ENCODE measurements at regions not wholly inside any gene's neighbourhood (a gene's known extent, or its start where the extent isn't known, plus 50 kb on each side); places are given as distances from the start of the nearest gene placed in this dataset.
"Not testable (repeated sequence)": the region's sequence is repeated elsewhere in the genome, so short reads cannot be mapped to it uniquely, and the experiment has no call there.

DNA sequence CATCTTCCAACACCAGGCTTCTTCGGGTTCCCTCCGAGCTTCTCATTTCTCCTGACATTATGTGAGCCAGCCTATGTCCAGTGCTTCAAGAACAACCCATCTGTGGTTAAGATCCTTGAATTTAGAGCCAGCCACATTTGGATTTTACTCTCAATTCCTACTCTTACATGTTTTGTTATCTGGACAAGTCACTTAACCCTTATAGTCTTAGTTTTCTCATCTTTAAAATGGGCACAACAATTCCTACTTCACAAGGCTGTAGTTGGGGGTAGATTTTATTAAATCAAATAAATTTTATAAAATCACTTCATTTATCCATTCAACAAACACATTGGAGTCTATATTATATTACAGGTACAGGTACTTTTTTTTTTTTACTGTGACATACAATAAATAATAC lies 105.5 kb upstream of the SLC38A2 start:
- FAIRE-seq: no peak
- Histone ChIP-seq H3K9ac (ENCODE audit: low read length in 3 of 3) (no peak overlapping the region), H3K4me1 (ENCODE audit: control insufficient read depth in 2 of 3, insufficient read depth in 2 of 3, low read depth in 1 of 3, low read length in 3 of 3) (peaks cover 0 to 11% (median 3%) of the 10 kb centered on the region in 3 donors), H3K27me3 (ENCODE audit: control insufficient read depth, insufficient read depth, low read length) (no peaks in the 10 kb centered on the region), H3K4me3 (ENCODE audit: low read length in 3 of 3) (no peak overlapping the region), H3K27ac (ENCODE audit: low read depth in 2 of 2, low read length in 2 of 2) (no peak overlapping the region), H3K9me3 (ENCODE audit: control insufficient read depth in 2 of 3, insufficient read depth in 1 of 3, low read length in 3 of 3) (no peaks in the 10 kb centered on the region), H3K36me3 (ENCODE audit: control insufficient read depth in 2 of 3, insufficient read depth in 3 of 3, low read length in 3 of 3) (no peaks in the 10 kb centered on the region)
- intact Hi-C loops (cut with DNase I): no loop called here
- no peak for DNase-seq
- TF ChIP-seq, protein P1, sequence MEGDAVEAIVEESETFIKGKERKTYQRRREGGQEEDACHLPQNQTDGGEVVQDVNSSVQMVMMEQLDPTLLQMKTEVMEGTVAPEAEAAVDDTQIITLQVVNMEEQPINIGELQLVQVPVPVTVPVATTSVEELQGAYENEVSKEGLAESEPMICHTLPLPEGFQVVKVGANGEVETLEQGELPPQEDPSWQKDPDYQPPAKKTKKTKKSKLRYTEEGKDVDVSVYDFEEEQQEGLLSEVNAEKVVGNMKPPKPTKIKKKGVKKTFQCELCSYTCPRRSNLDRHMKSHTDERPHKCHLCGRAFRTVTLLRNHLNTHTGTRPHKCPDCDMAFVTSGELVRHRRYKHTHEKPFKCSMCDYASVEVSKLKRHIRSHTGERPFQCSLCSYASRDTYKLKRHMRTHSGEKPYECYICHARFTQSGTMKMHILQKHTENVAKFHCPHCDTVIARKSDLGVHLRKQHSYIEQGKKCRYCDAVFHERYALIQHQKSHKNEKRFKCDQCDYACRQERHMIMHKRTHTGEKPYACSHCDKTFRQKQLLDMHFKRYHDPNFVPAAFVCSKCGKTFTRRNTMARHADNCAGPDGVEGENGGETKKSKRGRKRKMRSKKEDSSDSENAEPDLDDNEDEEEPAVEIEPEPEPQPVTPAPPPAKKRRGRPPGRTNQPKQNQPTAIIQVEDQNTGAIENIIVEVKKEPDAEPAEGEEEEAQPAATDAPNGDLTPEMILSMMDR (IDR thresholded peaks at IDR 0.05; ENCODE audit: borderline replicate concordance, extremely low read depth, insufficient read depth): no peak

DNA sequence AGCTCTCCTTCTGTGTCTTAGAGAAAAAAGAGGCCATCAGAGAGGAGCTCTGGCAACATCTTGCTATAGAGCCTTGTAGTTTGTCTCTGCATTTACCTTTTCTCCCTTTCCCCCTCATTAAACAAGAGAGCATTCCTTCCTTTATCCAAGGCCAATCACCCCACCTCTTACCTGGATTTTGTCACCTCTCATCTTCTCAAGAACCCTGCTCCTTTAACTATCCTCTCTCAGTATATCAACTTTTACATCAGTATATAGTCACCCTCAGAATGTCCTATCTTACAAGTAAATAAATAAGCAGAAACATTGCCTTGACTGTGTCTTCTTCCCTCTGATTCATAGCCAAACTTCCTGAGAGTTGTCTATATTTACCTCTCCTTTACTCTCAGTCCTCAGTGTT lies 105.0 kb upstream of the SLC38A2 start:
- peaks cover 0 to 16% (median 3%) of the 10 kb centered on the region in 3 donors for H3K4me1 ChIP-seq (ENCODE audit: control insufficient read depth in 2 of 3, insufficient read depth in 2 of 3, low read depth in 1 of 3, low read length in 3 of 3)
- intact Hi-C loops (cut with DNase I): no loop called here
- H3K27me3 ChIP-seq (ENCODE audit: control insufficient read depth, insufficient read depth, low read length): no peaks in the 10 kb centered on the region
- no peaks in the 10 kb centered on the region for H3K36me3 ChIP-seq (ENCODE audit: control insufficient read depth in 2 of 3, insufficient read depth in 3 of 3, low read length in 3 of 3)
- no peak overlapping the region for H3K27ac ChIP-seq (ENCODE audit: low read depth in 2 of 2, low read length in 2 of 2)
- DNase-seq: no peak
- TF ChIP-seq, protein P1 (IDR thresholded peaks at IDR 0.05; ENCODE audit: borderline replicate concordance, extremely low read depth, insufficient read depth): no peak
- FAIRE-seq: no peak
- H3K4me3 ChIP-seq (ENCODE audit: low read length in 3 of 3): no peak overlapping the region
- no peak overlapping the region for H3K9ac ChIP-seq (ENCODE audit: low read length in 3 of 3)
- no peaks in the 10 kb centered on the region for H3K9me3 ChIP-seq (ENCODE audit: control insufficient read depth in 2 of 3, insufficient read depth in 1 of 3, low read length in 3 of 3)

DNA sequence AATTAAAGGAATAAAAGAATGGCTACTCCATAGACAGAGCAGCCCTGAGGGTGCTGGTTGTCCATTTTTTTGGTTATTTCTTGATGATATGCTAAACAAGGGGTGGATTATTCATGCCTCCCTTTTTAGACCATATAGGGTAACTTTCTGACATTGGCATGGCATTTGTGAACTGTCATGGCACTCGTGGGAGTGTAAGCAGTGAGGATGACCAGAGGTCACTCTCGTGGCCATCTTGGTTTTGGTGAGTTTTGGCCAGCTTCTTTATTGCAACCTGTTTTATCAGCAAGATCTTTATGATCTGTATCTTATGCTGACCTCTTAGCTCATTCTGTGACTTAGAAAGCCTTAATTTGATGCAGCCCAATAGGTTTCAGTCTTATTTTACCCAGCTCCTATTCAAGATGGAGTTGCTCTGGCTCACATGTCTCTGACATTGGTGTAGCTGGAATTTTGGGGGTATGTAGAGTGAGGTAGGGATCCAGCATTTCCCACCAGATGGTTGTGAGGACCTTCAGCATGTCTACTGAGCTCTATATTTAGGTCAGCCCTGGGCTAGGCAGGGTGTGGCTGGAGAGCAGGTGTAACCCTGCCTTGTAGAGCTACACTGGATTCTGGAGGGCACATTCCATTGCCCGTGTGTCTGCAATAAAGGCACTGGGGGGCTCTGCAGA lies 103.5 kb upstream of the SLC38A2 start:
- intact Hi-C loops (cut with DNase I): no loop called here
- Histone ChIP-seq H3K27me3 (ENCODE audit: control insufficient read depth, insufficient read depth, low read length) (no peaks in the 10 kb centered on the region), H3K9ac (ENCODE audit: low read length in 3 of 3) (no peak overlapping the region), H3K36me3 (ENCODE audit: control insufficient read depth in 2 of 3, insufficient read depth in 3 of 3, low read length in 3 of 3) (no peaks in the 10 kb centered on the region), H3K27ac (ENCODE audit: low read depth in 2 of 2, low read length in 2 of 2) (no peak overlapping the region), H3K4me1 (ENCODE audit: control insufficient read depth in 2 of 3, insufficient read depth in 2 of 3, low read depth in 1 of 3, low read length in 3 of 3) (peaks cover 2 to 16% (median 3%) of the 10 kb centered on the region in 3 donors), H3K4me3 (ENCODE audit: low read length in 3 of 3) (no peak overlapping the region), H3K9me3 (ENCODE audit: control insufficient read depth in 2 of 3, insufficient read depth in 1 of 3, low read length in 3 of 3) (no peaks in the 10 kb centered on the region)
- no peak for DNase-seq
- TF ChIP-seq, protein P1 (IDR thresholded peaks at IDR 0.05; ENCODE audit: borderline replicate concordance, extremely low read depth, insufficient read depth): no peak
- FAIRE-seq: no peak

DNA sequence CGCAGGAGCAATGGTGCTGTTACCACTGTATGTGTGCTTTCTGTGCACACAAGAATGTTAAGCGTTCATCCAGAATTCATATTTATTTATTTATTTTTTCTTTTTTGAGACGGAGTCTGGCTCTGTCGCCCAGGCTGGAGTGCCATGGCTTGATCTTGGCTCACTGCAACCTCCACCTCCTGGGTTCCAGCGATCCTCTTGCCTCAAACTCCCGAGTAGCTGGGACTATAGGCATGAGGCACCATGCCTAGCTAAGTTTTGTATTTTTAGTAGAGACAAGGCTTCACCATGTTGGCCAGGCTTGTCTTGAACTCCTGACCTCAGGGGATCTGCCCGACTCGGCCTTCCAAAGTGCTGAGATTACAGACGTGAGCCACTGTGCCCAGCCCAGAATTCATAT lies 101.8 kb upstream of the SLC38A2 start:
- H3K27me3 ChIP-seq (ENCODE audit: control insufficient read depth, insufficient read depth, low read length); FAIRE-seq; DNase-seq; intact Hi-C loops (cut with DNase I); H3K4me3 ChIP-seq (ENCODE audit: low read length in 3 of 3); H3K36me3 ChIP-seq (ENCODE audit: control insufficient read depth in 2 of 3, insufficient read depth in 3 of 3, low read length in 3 of 3); H3K9me3 ChIP-seq (ENCODE audit: control insufficient read depth in 2 of 3, insufficient read depth in 1 of 3, low read length in 3 of 3); H3K9ac ChIP-seq (ENCODE audit: low read length in 3 of 3): not testable (repeated sequence)
- Histone ChIP-seq H3K4me1 (ENCODE audit: control insufficient read depth in 2 of 3, insufficient read depth in 2 of 3, low read depth in 1 of 3, low read length in 3 of 3) (peaks cover 2 to 16% (median 3%) of the 10 kb centered on the region in 3 donors), H3K27ac (ENCODE audit: low read depth in 2 of 2, low read length in 2 of 2) (peak overlapping the region; percentile 19 to 87)

Measured in kidney (tissue), 13 donors.